ENCODE measurements at regions not wholly inside any gene's neighbourhood (a gene's known extent, or its start where the extent isn't known, plus 50 kb on each side); places are given as distances from the start of the nearest gene placed in this dataset.

GRCh38 chr16:76213860-76214259, 63.3 kb upstream of the CNTNAP4 start:
- TF ChIP-seq MAX (IDR thresholded peaks at IDR 0.05) (no peak), CTCF (IDR thresholded peaks at IDR 0.05) (no peak), HOXA7 (CRISPR knock-in tag; IDR thresholded peaks at IDR 0.05) (no peak), MYC (IDR thresholded peaks at IDR 0.05; ENCODE audit: borderline replicate concordance, low read length) (no peak), PHF8 (IDR thresholded peaks at IDR 0.05; ENCODE audit: borderline replicate concordance, low read depth) (no peak), POLR2A (IDR thresholded peaks at IDR 0.05; ENCODE audit: low read length) (no peak), MAFK (IDR thresholded peaks at IDR 0.05; ENCODE audit: partially characterized antibody) (no peak), FOSL2 (IDR thresholded peaks at IDR 0.05) (no peak), FOSL2 (CRISPR knock-in tag; IDR thresholded peaks at IDR 0.05) (no peak), MAZ (IDR thresholded peaks at IDR 0.05; ENCODE audit: borderline replicate concordance, low read depth, low read length) (no peak), HEYL (CRISPR knock-in tag; IDR thresholded peaks at IDR 0.05) (no peak), RNF2 (IDR thresholded peaks at IDR 0.05; ENCODE audit: borderline replicate concordance, low read depth) (no peak), NR3C1 (IDR thresholded peaks at IDR 0.05) (no peak), HDAC2 (IDR thresholded peaks at IDR 0.05) (no peak)
- TF ChIP-seq, protein P1, sequence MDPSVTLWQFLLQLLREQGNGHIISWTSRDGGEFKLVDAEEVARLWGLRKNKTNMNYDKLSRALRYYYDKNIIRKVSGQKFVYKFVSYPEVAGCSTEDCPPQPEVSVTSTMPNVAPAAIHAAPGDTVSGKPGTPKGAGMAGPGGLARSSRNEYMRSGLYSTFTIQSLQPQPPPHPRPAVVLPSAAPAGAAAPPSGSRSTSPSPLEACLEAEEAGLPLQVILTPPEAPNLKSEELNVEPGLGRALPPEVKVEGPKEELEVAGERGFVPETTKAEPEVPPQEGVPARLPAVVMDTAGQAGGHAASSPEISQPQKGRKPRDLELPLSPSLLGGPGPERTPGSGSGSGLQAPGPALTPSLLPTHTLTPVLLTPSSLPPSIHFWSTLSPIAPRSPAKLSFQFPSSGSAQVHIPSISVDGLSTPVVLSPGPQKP (IDR thresholded peaks at IDR 0.05; ENCODE audit: low read depth, low read length), result no peak
